Naive thymus-derived CD8-positive, alpha-beta T cell (primary cell): ENCODE measurements at regions not wholly inside any gene's neighbourhood (a gene's known extent, or its start where the extent isn't known, plus 50 kb on each side); places are given as distances from the start of the nearest gene placed in this dataset.

Experiments used
- ATAC-seq, 2 donors: fragments of 150-1000 bp; cut with Tn5 transposase in 1 of 2; sonication (Bioruptor Pico), chemical (Tn5 transposase) in 1 of 2; 1 replicate in 1 of 2; 2 replicates in 1 of 2; pipeline ENCODE4 v1.10.0; 2021; ENCODE audit warnings: mild to moderate bottlenecking in 2 of 2, moderate library complexity in 2 of 2
- POLR2A ChIA-PET: fragments of 350-600 bp; sonication (Branson Sonifier 250); formaldehyde crosslinking; loops from one replicate; lab custom pipeline; 2021; ENCODE audit warnings: antibody characterized with exemption; lab: Charles Lee
- DNase-seq, 10 donors: peaks; one replicate each; pipeline versions ENCODE4 v3.0.0 to v3.0.0-alpha.2; 2020 to 2022
- H3K27ac Mint-ChIP-seq, 10 donors: one replicate each; pipeline ENCODE4 v1.8.0; 2020 to 2022; ENCODE audit warnings: mild to moderate bottlenecking in 10 of 10, mixed read lengths in 10 of 10, moderate library complexity in 4 of 10, inconsistent platforms in 1 of 10
- H3K27me3 Mint-ChIP-seq, 5 donors: one replicate each; pipeline ENCODE4 v1.8.0; 2021 to 2022; ENCODE audit warnings: mixed read lengths in 5 of 5
- H3K36me3 Mint-ChIP-seq, 3 donors: one replicate each; pipeline ENCODE4 v1.8.0; 2020 to 2022; ENCODE audit warnings: mixed read lengths in 3 of 3, mild to moderate bottlenecking in 2 of 3, inconsistent platforms in 1 of 3
- H3K4me1 Mint-ChIP-seq, 4 donors: one replicate each; pipeline ENCODE4 v1.8.0; 2021 to 2022; ENCODE audit warnings: mixed read lengths in 4 of 4
- H3K4me3 Mint-ChIP-seq, 10 donors: one replicate each; pipeline ENCODE4 v1.8.0; 2020 to 2022; ENCODE audit warnings: mild to moderate bottlenecking in 10 of 10, mixed read lengths in 10 of 10, moderate library complexity in 6 of 10, inconsistent platforms in 1 of 10
- H3K9me3 Mint-ChIP-seq, 9 donors: one replicate each; pipeline ENCODE4 v1.8.0; 2020 to 2022; ENCODE audit warnings: mixed read lengths in 9 of 9, mild to moderate bottlenecking in 3 of 9, inconsistent platforms in 1 of 9, moderate library complexity in 1 of 9

- peaks cover 0 to 2% (median 0%) of the 10 kb centered on the region in 9 donors for H3K9me3 Mint-ChIP-seq
- H3K4me1 Mint-ChIP-seq: no peaks in the 10 kb centered on the region
- H3K36me3 Mint-ChIP-seq: peaks cover 0 to 2% (median 0%) of the 10 kb centered on the region in 3 donors
- DNase-seq (no peak), ATAC-seq (no peak)
- peaks cover 0 to 1% (median 0%) of the 10 kb centered on the region in 5 donors for H3K27me3 Mint-ChIP-seq
- no peak overlapping the region for H3K27ac Mint-ChIP-seq
- POLR2A ChIA-PET: no interaction called here
- no peak overlapping the region for H3K4me3 Mint-ChIP-seq
Measured at GRCh38 chr2:206869824-206870495, 69.4 kb upstream of the CPO start.

GRCh38 chr2:206873423-206873822 lies 65.9 kb upstream of the CPO start:
- ATAC-seq (no peak), DNase-seq (no peak)
- H3K4me3 Mint-ChIP-seq: no peak overlapping the region
- H3K9me3 Mint-ChIP-seq: peaks cover 0 to 3% (median 0%) of the 10 kb centered on the region in 9 donors
- peaks cover 0 to 1% (median 0%) of the 10 kb centered on the region in 5 donors for H3K27me3 Mint-ChIP-seq
- no peaks in the 10 kb centered on the region for H3K36me3 Mint-ChIP-seq
- POLR2A ChIA-PET: interaction anchor here (1.2 kb wide), 1 partner anchor 28 kb away, joined by 4 read pairs; no protein-coding TSS in a partner anchor
- H3K27ac Mint-ChIP-seq: no peak overlapping the region
- H3K4me1 Mint-ChIP-seq: no peaks in the 10 kb centered on the region

- H3K4me3 Mint-ChIP-seq: no peak overlapping the region
- H3K4me1 Mint-ChIP-seq: no peaks in the 10 kb centered on the region
- H3K36me3 Mint-ChIP-seq: no peaks in the 10 kb centered on the region
- H3K9me3 Mint-ChIP-seq: peaks cover 0 to 3% (median 0%) of the 10 kb centered on the region in 9 donors
- ATAC-seq (no peak), DNase-seq (no peak)
- H3K27me3 Mint-ChIP-seq: peaks cover 0 to 1% (median 0%) of the 10 kb centered on the region in 5 donors
- no peak overlapping the region for H3K27ac Mint-ChIP-seq
- POLR2A ChIA-PET: no interaction called here
Measured at GRCh38 chr2:206875701-206876100, 63.6 kb upstream of the CPO start.

GRCh38 chr2:206876216-206876860 lies 63.0 kb upstream of the CPO start:
- Mint-ChIP-seq H3K4me1 (no peaks in the 10 kb centered on the region), H3K9me3 (peaks cover 0 to 3% (median 0%) of the 10 kb centered on the region in 9 donors), H3K36me3 (no peaks in the 10 kb centered on the region), H3K27me3 (peaks cover 0 to 1% (median 0%) of the 10 kb centered on the region in 5 donors), H3K27ac (no peak overlapping the region), H3K4me3 (no peak overlapping the region)
- POLR2A ChIA-PET: no interaction called here
- DNase-seq (no peak), ATAC-seq (no peak)

GRCh38 chr2:206881708-206882410 lies 57.5 kb upstream of the CPO start:
- POLR2A ChIA-PET: no interaction called here
- Mint-ChIP-seq H3K27ac (no peak overlapping the region), H3K36me3 (peaks cover 0 to 5% (median 0%) of the 10 kb centered on the region in 3 donors), H3K4me1 (no peaks in the 10 kb centered on the region), H3K9me3 (no peaks in the 10 kb centered on the region), H3K27me3 (no peaks in the 10 kb centered on the region), H3K4me3 (no peak overlapping the region)
- DNase-seq (no peak), ATAC-seq (no peak)

GRCh38 chr2:206886696-206887095 lies 52.6 kb upstream of the CPO start:
- Mint-ChIP-seq H3K27ac (no peak overlapping the region), H3K36me3 (peaks cover 0 to 7% (median 0%) of the 10 kb centered on the region in 3 donors), H3K4me1 (no peaks in the 10 kb centered on the region), H3K27me3 (peaks cover 0 to 2% (median 0%) of the 10 kb centered on the region in 5 donors), H3K9me3 (no peaks in the 10 kb centered on the region), H3K4me3 (no peak overlapping the region)
- no peak for DNase-seq
- POLR2A ChIA-PET: no interaction called here
- ATAC-seq: no peak

GRCh38 chr2:206887745-206888144 lies 51.6 kb upstream of the CPO start:
- no peak for DNase-seq
- no peaks in the 10 kb centered on the region for H3K9me3 Mint-ChIP-seq
- no peak overlapping the region for H3K4me3 Mint-ChIP-seq
- ATAC-seq: no peak
- peaks cover 0 to 2% (median 0%) of the 10 kb centered on the region in 5 donors for H3K27me3 Mint-ChIP-seq
- H3K4me1 Mint-ChIP-seq: no peaks in the 10 kb centered on the region
- peaks cover 0 to 1% (median 0%) of the 10 kb centered on the region in 3 donors for H3K36me3 Mint-ChIP-seq
- no peak overlapping the region for H3K27ac Mint-ChIP-seq
- POLR2A ChIA-PET: interaction anchor here (0.6 kb wide), 1 partner anchor 1091 kb away, joined by 4 read pairs; no protein-coding TSS in a partner anchor
